Endothelial cell of umbilical vein (primary cell): ENCODE measurements at regions not wholly inside any gene's neighbourhood (a gene's known extent, or its start where the extent isn't known, plus 50 kb on each side); places are given as distances from the start of the nearest gene placed in this dataset.

ENCODE experiments used
- EZH2 ChIP-seq: IDR thresholded peaks from 2 replicates; pipeline ENCODE4 v1.6.1; 2012; ENCODE audit warnings: borderline replicate concordance, low read depth, mild to moderate bottlenecking, moderate library complexity, low read length, inconsistent platforms; ENCODE audit not compliant: severe bottlenecking
- JUN ChIP-seq: IDR thresholded peaks from 2 replicates; pipeline ENCODE4 v1.6.1; 2011; ENCODE audit warnings: borderline replicate concordance, low read depth; ENCODE audit not compliant: insufficient read length, insufficient read depth
- POLR2A ChIP-seq: IDR thresholded peaks from 2 replicates; pipeline ENCODE4 v1.6.1; 2012; ENCODE audit warnings: low read depth, mild to moderate bottlenecking, control low read depth, low read length
- TF ChIP-seq, protein P1 (sequence below), 2 donors: IDR thresholded peaks; 1 replicate in 1 of 2; 2 replicates in 1 of 2; pipeline ENCODE4 v1.5.1; 2011; ENCODE audit warnings: low read length in 2 of 2, mild to moderate bottlenecking in 2 of 2, moderate library complexity in 2 of 2, control low read depth in 1 of 2, inconsistent platforms in 1 of 2, low read depth in 1 of 2; ENCODE audit not compliant: insufficient read depth in 1 of 2; ENCODE audit errors: extremely low read depth in 1 of 2

DNA sequence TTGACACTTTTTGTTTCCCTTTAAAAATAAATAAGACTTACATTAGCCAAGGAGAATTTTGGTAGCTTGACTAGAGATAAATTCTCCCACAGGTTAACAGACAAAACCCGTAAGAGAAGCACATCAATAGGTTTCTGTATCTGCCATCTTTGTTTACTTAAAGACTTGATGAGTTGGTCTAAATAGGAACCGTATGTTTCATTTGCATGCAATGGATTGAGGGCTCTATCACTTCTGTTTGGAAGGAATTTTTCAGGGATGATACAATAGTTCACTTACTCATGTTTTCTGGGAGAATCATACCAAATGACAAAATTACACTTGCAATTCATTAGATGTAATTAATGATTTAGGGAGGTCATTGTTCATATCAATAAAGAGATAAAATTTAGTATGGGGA, 631.5 kb upstream of the NR2F2 start:
- TF ChIP-seq EZH2 (no peak), JUN (no peak), POLR2A (no peak)
- TF ChIP-seq, protein P1, sequence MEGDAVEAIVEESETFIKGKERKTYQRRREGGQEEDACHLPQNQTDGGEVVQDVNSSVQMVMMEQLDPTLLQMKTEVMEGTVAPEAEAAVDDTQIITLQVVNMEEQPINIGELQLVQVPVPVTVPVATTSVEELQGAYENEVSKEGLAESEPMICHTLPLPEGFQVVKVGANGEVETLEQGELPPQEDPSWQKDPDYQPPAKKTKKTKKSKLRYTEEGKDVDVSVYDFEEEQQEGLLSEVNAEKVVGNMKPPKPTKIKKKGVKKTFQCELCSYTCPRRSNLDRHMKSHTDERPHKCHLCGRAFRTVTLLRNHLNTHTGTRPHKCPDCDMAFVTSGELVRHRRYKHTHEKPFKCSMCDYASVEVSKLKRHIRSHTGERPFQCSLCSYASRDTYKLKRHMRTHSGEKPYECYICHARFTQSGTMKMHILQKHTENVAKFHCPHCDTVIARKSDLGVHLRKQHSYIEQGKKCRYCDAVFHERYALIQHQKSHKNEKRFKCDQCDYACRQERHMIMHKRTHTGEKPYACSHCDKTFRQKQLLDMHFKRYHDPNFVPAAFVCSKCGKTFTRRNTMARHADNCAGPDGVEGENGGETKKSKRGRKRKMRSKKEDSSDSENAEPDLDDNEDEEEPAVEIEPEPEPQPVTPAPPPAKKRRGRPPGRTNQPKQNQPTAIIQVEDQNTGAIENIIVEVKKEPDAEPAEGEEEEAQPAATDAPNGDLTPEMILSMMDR (IDR thresholded peaks at IDR 0.05; ENCODE audit: extremely low read depth in 1 of 2, insufficient read depth in 1 of 2, low read depth in 1 of 2, low read length in 2 of 2) = no peak
